Liver (tissue), 8 donors: ENCODE measurements at regions not wholly inside any gene's neighbourhood (a gene's known extent, or its start where the extent isn't known, plus 50 kb on each side); places are given as distances from the start of the nearest gene placed in this dataset.

Experiments
- DNase-seq: peaks from one replicate; pipeline ENCODE4 v3.0.0-alpha.2; 2017; ENCODE audit warnings: low spot score
- H3K27ac ChIP-seq, 2 donors: one replicate each; pipeline ENCODE4 v1.7.0; 2013; ENCODE audit warnings: inconsistent platforms in 2 of 2, low read length in 2 of 2, control low read depth in 1 of 2, low read depth in 1 of 2, mild to moderate bottlenecking in 1 of 2
- H3K27me3 ChIP-seq, 4 donors: one replicate each; pipeline versions ENCODE4 v1.6.1 to v1.7.0; 2013; ENCODE audit warnings: low read length in 3 of 4, inconsistent platforms in 1 of 4, mild to moderate bottlenecking in 1 of 4, moderate library complexity in 1 of 4; ENCODE audit not compliant: control insufficient read depth in 4 of 4, insufficient read depth in 4 of 4
- H3K36me3 ChIP-seq, 4 donors: one replicate each; pipeline versions ENCODE4 v1.6.1 to v1.7.0; 2013; ENCODE audit warnings: low read length in 3 of 4, mild to moderate bottlenecking in 3 of 4, low read depth in 1 of 4, moderate library complexity in 1 of 4; ENCODE audit not compliant: control insufficient read depth in 4 of 4, insufficient read depth in 3 of 4
- H3K4me1 ChIP-seq, 4 donors: one replicate each; pipeline versions ENCODE4 v1.6.1 to v1.7.0; 2013; ENCODE audit warnings: low read length in 3 of 4, mild to moderate bottlenecking in 3 of 4, moderate library complexity in 1 of 4; ENCODE audit not compliant: control insufficient read depth in 4 of 4, insufficient read depth in 4 of 4
- H3K4me3 ChIP-seq, 3 donors: one replicate each; pipeline versions ENCODE4 v1.6.1 to v1.7.0; 2013; ENCODE audit warnings: low read length in 3 of 3, control low read depth in 1 of 3, low read depth in 1 of 3, mild to moderate bottlenecking in 1 of 3
- H3K9ac ChIP-seq, 2 donors: one replicate each; pipeline ENCODE4 v1.7.0; 2013; ENCODE audit warnings: low read length in 2 of 2, mild to moderate bottlenecking in 2 of 2, moderate library complexity in 2 of 2, control low read depth in 1 of 2, low read depth in 1 of 2
- H3K9me3 ChIP-seq, 4 donors: one replicate each; pipeline versions ENCODE4 v1.6.1 to v1.7.0; 2013; ENCODE audit warnings: low read length in 3 of 4; ENCODE audit not compliant: control insufficient read depth in 4 of 4
- ATF3 ChIP-seq: IDR thresholded peaks from 2 replicates; pipeline ENCODE4 v1.6.1; 2016; ENCODE audit warnings: antibody characterized with exemption
- CTCF ChIP-seq: fragments of 150-350 bp; IDR thresholded peaks from 2 replicates; pipeline ENCODE4 v1.5.1; 2017; ENCODE audit warnings: improper control_type of control experiment, low read depth, low read length; ENCODE audit not compliant: missing input control
- EGR1 ChIP-seq, 2 donors: IDR thresholded peaks; 2 replicates each; pipeline ENCODE4 v1.6.1; 2016 to 2018; ENCODE audit warnings: antibody characterized with exemption in 2 of 2, low read depth in 2 of 2
- FOXA1 ChIP-seq: IDR thresholded peaks from 2 replicates; pipeline ENCODE4 v1.6.1; 2016; ENCODE audit warnings: antibody characterized with exemption
- FOXA2 ChIP-seq: IDR thresholded peaks from 2 replicates; pipeline ENCODE4 v1.6.1; 2016; ENCODE audit warnings: antibody characterized with exemption
- GABPA ChIP-seq, 2 donors: IDR thresholded peaks in 1 of 2; conservative IDR thresholded peaks in 1 of 2; 2 replicates each; pipeline ENCODE4 v1.6.1; 2016; ENCODE audit warnings: antibody characterized with exemption in 2 of 2, mild to moderate bottlenecking in 1 of 2, moderate library complexity in 1 of 2
- HNF4A ChIP-seq, 2 donors: conservative IDR thresholded peaks; 2 replicates each; pipeline ENCODE4 v1.6.1; 2016; ENCODE audit warnings: antibody characterized with exemption in 2 of 2, mild to moderate bottlenecking in 2 of 2
- HNF4G ChIP-seq: IDR thresholded peaks from 2 replicates; pipeline ENCODE4 v1.6.1; 2016; ENCODE audit warnings: antibody characterized with exemption
- JUND ChIP-seq, 2 donors: IDR thresholded peaks; 2 replicates each; pipeline ENCODE4 v1.6.1; 2016; ENCODE audit warnings: antibody characterized with exemption in 2 of 2
- MAX ChIP-seq: IDR thresholded peaks from 2 replicates; pipeline ENCODE4 v1.6.1; 2016; ENCODE audit warnings: antibody characterized with exemption
- NR2F2 ChIP-seq: IDR thresholded peaks from 2 replicates; pipeline ENCODE4 v1.6.1; 2016; ENCODE audit warnings: antibody characterized with exemption
- RAD21 ChIP-seq, 2 donors: IDR thresholded peaks; 2 replicates each; pipeline ENCODE4 v1.6.1; 2016; ENCODE audit warnings: antibody characterized with exemption in 2 of 2, mild to moderate bottlenecking in 2 of 2
- REST ChIP-seq: IDR thresholded peaks from 2 replicates; pipeline ENCODE4 v1.6.1; 2016; ENCODE audit warnings: antibody characterized with exemption, mild to moderate bottlenecking
- TAF1 ChIP-seq: conservative IDR thresholded peaks from 2 replicates; pipeline ENCODE4 v1.6.1; 2016; ENCODE audit warnings: antibody characterized with exemption, mild to moderate bottlenecking
- YY1 ChIP-seq: IDR thresholded peaks from 2 replicates; pipeline ENCODE4 v1.6.1; 2016; ENCODE audit warnings: antibody characterized with exemption, mild to moderate bottlenecking
- ZBTB33 ChIP-seq: IDR thresholded peaks from 2 replicates; pipeline ENCODE4 v1.6.1; 2016; ENCODE audit warnings: antibody characterized with exemption
- WGBS: extraction: QIAGEN DNeasy Blood & Tissue Kit; methylation state at CpG from one replicate; pipeline ENCODE4 v1.1.7; 2013; 5-methylcytosine and 5-hydroxymethylcytosine counted together
- donor health status: healthy.
- donor health status: healthy.
- donor health status: healthy.
- donor health status: healthy.
- donor health status: healthy.

- H3K9me3 ChIP-seq = no peaks in the 10 kb centered on the region
- peaks cover 0 to 16% (median 4%) of the 10 kb centered on the region in 4 donors for H3K4me1 ChIP-seq
- H3K36me3 ChIP-seq = no peaks in the 10 kb centered on the region
- DNase-seq = no peak
- no peak overlapping the region for H3K4me3 ChIP-seq
- WGBS = 85% methylated on average over 4 of the region's 4 CpGs
- no peak overlapping the region for H3K27ac ChIP-seq
- no peak overlapping the region for H3K9ac ChIP-seq
- no peak for TF ChIP-seq NR2F2
- TF ChIP-seq YY1 = no peak
- no peak for TF ChIP-seq CTCF
- TF ChIP-seq HNF4G = no peak
- no peak for TF ChIP-seq ATF3
- TF ChIP-seq REST = no peak
- TF ChIP-seq JUND (IDR thresholded peaks at IDR 0.05) = no peak
- no peak for TF ChIP-seq EGR1 (IDR thresholded peaks at IDR 0.05; ENCODE audit: low read depth in 2 of 2)
- no peak for TF ChIP-seq HNF4A (conservative IDR thresholded peaks at IDR 0.05)
- no peak for TF ChIP-seq FOXA1
- TF ChIP-seq GABPA (IDR thresholded peaks at IDR 0.05 in 1 of 2, conservative IDR thresholded peaks at IDR 0.05 in 1 of 2) = no peak
- TF ChIP-seq FOXA2 = no peak
- TF ChIP-seq MAX = no peak
- TF ChIP-seq ZBTB33 = no peak
- no peak for TF ChIP-seq RAD21 (IDR thresholded peaks at IDR 0.05)
- no peak for TF ChIP-seq TAF1
- no peaks in the 10 kb centered on the region for H3K27me3 ChIP-seq
Observed at GRCh38 chr1:96968983-96969382, 247.4 kb downstream of the PTBP2 start.

- H3K9me3 ChIP-seq = peaks cover 0 to 3% (median 0%) of the 10 kb centered on the region in 4 donors
- no peaks in the 10 kb centered on the region for H3K36me3 ChIP-seq
- no peak overlapping the region for H3K4me3 ChIP-seq
- no peak overlapping the region for H3K27ac ChIP-seq
- DNase-seq = no peak
- no peak overlapping the region for H3K9ac ChIP-seq
- peaks cover 0 to 16% (median 4%) of the 10 kb centered on the region in 4 donors for H3K4me1 ChIP-seq
- H3K27me3 ChIP-seq = no peaks in the 10 kb centered on the region
- WGBS = 84% methylated on average over 1 of the region's 1 CpG
- TF ChIP-seq RAD21 (IDR thresholded peaks at IDR 0.05) (no peak), TAF1 (no peak), ATF3 (no peak)
Observed at GRCh38 chr1:96969656-96970163, 248.1 kb downstream of the PTBP2 start.
